Left forelimb (tissue), 1 donor: ENCODE measurements at regions not wholly inside any gene's neighbourhood (a gene's known extent, or its start where the extent isn't known, plus 50 kb on each side); places are given as distances from the start of the nearest gene placed in this dataset.
"Not testable (repeated sequence)": the region's sequence is repeated elsewhere in the genome, so short reads cannot be mapped to it uniquely, and the experiment has no call there.

Experiments used
- DNase-seq: peaks from one replicate; pipeline ENCODE4 v3.0.0-alpha.2; 2018; ENCODE audit warnings: low spot score

GRCh38 chr5:163885117-163885516 is 379.7 kb downstream of the MAT2B start:
- no peak for DNase-seq

- no peak for DNase-seq
These were observed 382.4 kb downstream of the MAT2B start for GRCh38 chr5:163887854-163888253.

GRCh38 chr5:163888366-163888765 is 382.9 kb downstream of the MAT2B start:
- DNase-seq = no peak

- DNase-seq = no peak
These were observed 383.9 kb downstream of the MAT2B start for GRCh38 chr5:163889369-163889768.

- no peak for DNase-seq
These were observed 384.8 kb downstream of the MAT2B start for GRCh38 chr5:163890261-163890660.

- no peak for DNase-seq
These were observed 387.9 kb downstream of the MAT2B start for GRCh38 chr5:163893281-163893680.

- no peak for DNase-seq
These were observed 389.2 kb downstream of the MAT2B start for GRCh38 chr5:163894645-163895044.

- no peak for DNase-seq
These were observed 393.5 kb downstream of the MAT2B start for GRCh38 chr5:163898873-163899272.

GRCh38 chr5:163907783-163908182 is 402.4 kb downstream of the MAT2B start:
- DNase-seq = not testable (repeated sequence)

GRCh38 chr5:163908253-163908652 is 402.8 kb downstream of the MAT2B start:
- DNase-seq = no peak

GRCh38 chr5:163910226-163910625 is 404.8 kb downstream of the MAT2B start:
- no peak for DNase-seq

- DNase-seq = no peak
These were observed 406.6 kb downstream of the MAT2B start for GRCh38 chr5:163912046-163912445.

- no peak for DNase-seq
These were observed 408.1 kb downstream of the MAT2B start for GRCh38 chr5:163913548-163913947.

GRCh38 chr5:163914910-163915309 is 409.5 kb downstream of the MAT2B start:
- no peak for DNase-seq

GRCh38 chr5:163915481-163915961 is 410.1 kb downstream of the MAT2B start:
- no peak for DNase-seq

GRCh38 chr5:163916376-163916775 is 411.0 kb downstream of the MAT2B start:
- DNase-seq = no peak

- no peak for DNase-seq
These were observed 411.4 kb downstream of the MAT2B start for GRCh38 chr5:163916861-163917260.

- DNase-seq = no peak
These were observed 412.3 kb downstream of the MAT2B start for GRCh38 chr5:163917747-163918146.

- DNase-seq = not testable (repeated sequence)
These were observed 429.6 kb downstream of the MAT2B start for GRCh38 chr5:163934990-163935389.

GRCh38 chr5:163938595-163938994 is 433.2 kb downstream of the MAT2B start:
- DNase-seq = no peak

GRCh38 chr5:163941079-163941478 is 435.7 kb downstream of the MAT2B start:
- no peak for DNase-seq

- DNase-seq = no peak
These were observed 438.1 kb downstream of the MAT2B start for GRCh38 chr5:163943546-163943945.

GRCh38 chr5:163944738-163945137 is 439.3 kb downstream of the MAT2B start:
- no peak for DNase-seq

GRCh38 chr5:163947848-163948666 is 442.6 kb downstream of the MAT2B start:
- no peak for DNase-seq
